OCI-LY1 (cell line): ENCODE measurements at regions not wholly inside any gene's neighbourhood (a gene's known extent, or its start where the extent isn't known, plus 50 kb on each side); places are given as distances from the start of the nearest gene placed in this dataset.

Experiments used
- EZH2 ChIP-seq: fragments of 200-600 bp; sonication (generic), shearing (Covaris generic); IDR thresholded peaks from 2 replicates; pipeline ENCODE4 v1.8.0; 2017; ENCODE audit warnings: borderline replicate concordance, mixed run types, mild to moderate bottlenecking, antibody characterized with exemption, low read length, moderate library complexity, mixed read lengths
- TF ChIP-seq, protein P1 (sequence below): fragments of 200-600 bp; sonication (generic), shearing (Covaris generic); IDR thresholded peaks from 2 replicates; pipeline ENCODE4 v1.5.1; 2017; ENCODE audit warnings: mild to moderate bottlenecking, antibody characterized with exemption, low read length, moderate library complexity, mixed read lengths

DNA sequence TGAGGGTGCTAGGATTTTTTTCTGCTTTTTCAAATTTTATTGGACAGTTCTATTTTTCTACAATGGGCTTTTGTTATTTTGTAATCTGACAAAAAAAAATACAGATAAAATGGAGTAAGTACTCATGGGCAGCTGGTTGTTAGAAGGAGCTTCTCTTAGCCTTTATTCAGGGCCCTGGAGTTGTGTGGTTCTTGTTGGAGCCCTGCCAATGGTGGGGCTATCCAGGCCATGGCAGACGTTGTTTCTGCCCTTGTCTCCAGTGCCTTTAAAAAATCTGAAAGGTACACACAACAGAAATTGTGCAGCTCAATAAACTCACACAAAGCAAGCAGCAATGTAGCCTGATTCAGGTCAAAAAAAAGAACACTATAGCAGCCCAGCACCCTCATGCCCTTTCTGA lies 153.5 kb upstream of the GALNT2 start:
- TF ChIP-seq, protein P1, sequence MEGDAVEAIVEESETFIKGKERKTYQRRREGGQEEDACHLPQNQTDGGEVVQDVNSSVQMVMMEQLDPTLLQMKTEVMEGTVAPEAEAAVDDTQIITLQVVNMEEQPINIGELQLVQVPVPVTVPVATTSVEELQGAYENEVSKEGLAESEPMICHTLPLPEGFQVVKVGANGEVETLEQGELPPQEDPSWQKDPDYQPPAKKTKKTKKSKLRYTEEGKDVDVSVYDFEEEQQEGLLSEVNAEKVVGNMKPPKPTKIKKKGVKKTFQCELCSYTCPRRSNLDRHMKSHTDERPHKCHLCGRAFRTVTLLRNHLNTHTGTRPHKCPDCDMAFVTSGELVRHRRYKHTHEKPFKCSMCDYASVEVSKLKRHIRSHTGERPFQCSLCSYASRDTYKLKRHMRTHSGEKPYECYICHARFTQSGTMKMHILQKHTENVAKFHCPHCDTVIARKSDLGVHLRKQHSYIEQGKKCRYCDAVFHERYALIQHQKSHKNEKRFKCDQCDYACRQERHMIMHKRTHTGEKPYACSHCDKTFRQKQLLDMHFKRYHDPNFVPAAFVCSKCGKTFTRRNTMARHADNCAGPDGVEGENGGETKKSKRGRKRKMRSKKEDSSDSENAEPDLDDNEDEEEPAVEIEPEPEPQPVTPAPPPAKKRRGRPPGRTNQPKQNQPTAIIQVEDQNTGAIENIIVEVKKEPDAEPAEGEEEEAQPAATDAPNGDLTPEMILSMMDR = no peak
- TF ChIP-seq EZH2 = no peak
